Effector memory CD8-positive, alpha-beta T cell (primary cell): ENCODE measurements at regions not wholly inside any gene's neighbourhood (a gene's known extent, or its start where the extent isn't known, plus 50 kb on each side); places are given as distances from the start of the nearest gene placed in this dataset.
"Not testable (repeated sequence)": the region's sequence is repeated elsewhere in the genome, so short reads cannot be mapped to it uniquely, and the experiment has no call there.

Source experiments
- ATAC-seq: fragments of 150-1000 bp; cut with Tn5 transposase; replicated peaks from 2 replicates; pipeline ENCODE4 v1.10.0; 2021; ENCODE audit warnings: mild to moderate bottlenecking, moderate library complexity
- DNase-seq, 3 experiments: peaks; one replicate each; pipeline ENCODE4 v3.0.0; 2021
- H3K27ac Mint-ChIP-seq, 2 donors: one replicate each; pipeline ENCODE4 v1.8.0; 2022; ENCODE audit warnings: mild to moderate bottlenecking in 2 of 2, mixed read lengths in 2 of 2, moderate library complexity in 2 of 2
- H3K27me3 Mint-ChIP-seq, 2 donors: one replicate each; pipeline ENCODE4 v1.8.0; 2022; ENCODE audit warnings: mixed read lengths in 2 of 2
- H3K36me3 Mint-ChIP-seq: one replicate; pipeline ENCODE4 v1.8.0; 2022; ENCODE audit warnings: mild to moderate bottlenecking, moderate library complexity, mixed read lengths; ENCODE audit not compliant: insufficient read depth
- H3K4me1 Mint-ChIP-seq, 2 donors: one replicate each; pipeline ENCODE4 v1.8.0; 2022; ENCODE audit warnings: low read depth in 2 of 2, mixed read lengths in 2 of 2
- H3K4me3 Mint-ChIP-seq, 2 donors: one replicate each; pipeline ENCODE4 v1.8.0; 2022; ENCODE audit warnings: mild to moderate bottlenecking in 2 of 2, mixed read lengths in 2 of 2, moderate library complexity in 2 of 2
- H3K9me3 Mint-ChIP-seq, 2 donors: one replicate each; pipeline ENCODE4 v1.8.0; 2022; ENCODE audit warnings: mixed read lengths in 2 of 2

DNA sequence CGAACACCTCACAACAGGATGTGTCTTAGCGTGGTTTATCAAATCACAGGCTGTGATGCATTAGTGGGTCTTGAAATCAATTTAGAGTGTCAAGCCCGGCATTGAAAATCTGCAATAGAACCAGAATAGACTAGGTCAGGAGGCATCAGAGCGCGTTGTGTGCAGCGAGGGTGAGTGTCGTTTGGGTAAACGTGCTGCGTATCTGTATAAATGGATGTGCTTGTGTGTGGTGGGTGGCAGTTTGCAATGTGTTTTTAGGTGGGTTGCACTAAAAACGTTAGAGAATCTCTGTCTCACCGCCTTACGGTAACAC, 121.0 kb upstream of the SULF2 start:
- Mint-ChIP-seq H3K27ac (no peak overlapping the region), H3K36me3 (no peaks in the 10 kb centered on the region), H3K27me3 (peaks cover 11 to 46% of the 10 kb centered on the region in 2 donors), H3K4me3 (no peak overlapping the region), H3K4me1 (no peaks in the 10 kb centered on the region), H3K9me3 (no peaks in the 10 kb centered on the region)
- DNase-seq (no peak), ATAC-seq (no peak)

DNA sequence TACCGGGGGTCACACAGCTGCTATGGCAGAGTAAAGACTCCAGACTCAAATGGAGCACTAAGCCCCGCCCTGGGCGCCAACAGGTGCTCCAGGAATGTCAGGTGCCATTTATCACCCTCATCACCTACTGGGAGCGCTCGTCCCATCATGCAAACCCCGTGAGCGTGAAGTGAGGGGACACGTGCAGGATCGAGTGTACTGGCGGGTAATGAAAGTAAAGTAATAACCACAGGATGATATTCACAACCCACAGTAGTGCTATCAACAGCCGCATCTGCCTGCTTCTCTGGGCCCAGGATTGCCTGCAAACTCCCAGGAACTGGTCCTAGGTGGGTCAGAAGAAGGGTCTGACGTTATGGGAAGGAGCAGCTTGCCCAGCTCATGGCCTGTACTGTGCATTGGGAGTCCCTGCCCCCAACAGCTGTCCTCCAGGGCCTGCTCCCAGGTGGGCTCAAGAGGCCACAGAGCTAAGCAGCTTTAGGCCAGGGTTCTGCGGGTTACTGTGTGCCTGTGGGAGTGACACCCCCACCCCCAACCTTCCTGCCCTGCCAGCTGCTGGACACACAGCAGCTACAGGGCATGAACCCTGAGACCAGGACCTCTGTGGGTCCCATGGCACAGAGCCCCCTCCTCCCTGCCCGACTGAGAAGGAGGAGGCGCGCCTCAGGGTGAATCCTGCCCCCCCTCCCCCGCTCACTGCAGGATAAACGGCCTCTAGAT, 120.5 kb upstream of the SULF2 start:
- ATAC-seq (no peak), DNase-seq (no peak)
- no peaks in the 10 kb centered on the region for H3K9me3 Mint-ChIP-seq
- H3K27ac Mint-ChIP-seq = no peak overlapping the region
- H3K27me3 Mint-ChIP-seq = peaks cover 11 to 46% of the 10 kb centered on the region in 2 donors
- H3K36me3 Mint-ChIP-seq = no peaks in the 10 kb centered on the region
- H3K4me1 Mint-ChIP-seq = no peaks in the 10 kb centered on the region
- no peak overlapping the region for H3K4me3 Mint-ChIP-seq

DNA sequence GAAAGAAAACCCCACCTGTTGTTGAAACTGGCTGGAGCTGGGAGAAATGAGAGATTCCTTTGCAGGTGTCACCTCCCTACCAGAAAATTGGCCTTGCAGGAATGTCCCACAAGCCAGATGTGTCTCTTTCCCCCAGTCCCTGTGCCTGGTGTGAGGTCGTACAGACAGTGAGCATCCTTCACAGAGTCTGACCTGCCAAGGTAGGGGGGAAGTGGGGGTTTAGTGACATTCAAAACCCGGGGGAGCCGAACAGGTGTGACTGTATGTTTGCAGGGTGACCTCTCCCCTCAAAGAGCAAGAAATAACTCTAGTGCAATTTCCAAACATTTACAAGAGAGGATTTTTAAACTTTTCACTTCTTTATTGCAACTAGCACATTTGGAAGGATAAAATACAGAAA, 117.7 kb upstream of the SULF2 start:
- DNase-seq, H3K4me3 Mint-ChIP-seq, H3K27ac Mint-ChIP-seq, H3K4me1 Mint-ChIP-seq, ATAC-seq, H3K9me3 Mint-ChIP-seq, H3K36me3 Mint-ChIP-seq: not testable (repeated sequence)
- peaks cover 0 to 26% of the 10 kb centered on the region in 2 donors for H3K27me3 Mint-ChIP-seq

DNA sequence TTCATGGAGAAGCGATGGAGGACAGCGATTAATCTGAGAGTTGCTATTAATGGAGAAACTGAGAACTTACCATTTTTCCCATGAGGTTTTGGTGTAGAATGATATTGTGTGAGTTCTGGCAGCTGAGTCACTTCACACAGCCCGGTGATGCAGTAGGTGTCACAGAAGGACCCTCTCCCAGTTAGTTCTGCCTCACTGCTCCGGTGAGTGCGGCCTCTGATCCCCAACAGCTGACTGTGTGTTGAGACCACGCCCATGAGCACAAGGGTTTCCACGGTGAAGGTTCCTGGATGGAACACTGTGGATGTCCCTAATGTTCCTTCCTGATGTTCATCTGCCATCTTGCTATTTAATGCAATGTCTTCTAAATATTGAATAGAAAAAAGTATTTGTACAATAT, 114.0 kb upstream of the SULF2 start:
- not testable (repeated sequence) for H3K9me3 Mint-ChIP-seq, H3K36me3 Mint-ChIP-seq, ATAC-seq, H3K27ac Mint-ChIP-seq, H3K4me3 Mint-ChIP-seq, H3K4me1 Mint-ChIP-seq, DNase-seq
- H3K27me3 Mint-ChIP-seq = peaks cover 0 to 11% of the 10 kb centered on the region in 2 donors

DNA sequence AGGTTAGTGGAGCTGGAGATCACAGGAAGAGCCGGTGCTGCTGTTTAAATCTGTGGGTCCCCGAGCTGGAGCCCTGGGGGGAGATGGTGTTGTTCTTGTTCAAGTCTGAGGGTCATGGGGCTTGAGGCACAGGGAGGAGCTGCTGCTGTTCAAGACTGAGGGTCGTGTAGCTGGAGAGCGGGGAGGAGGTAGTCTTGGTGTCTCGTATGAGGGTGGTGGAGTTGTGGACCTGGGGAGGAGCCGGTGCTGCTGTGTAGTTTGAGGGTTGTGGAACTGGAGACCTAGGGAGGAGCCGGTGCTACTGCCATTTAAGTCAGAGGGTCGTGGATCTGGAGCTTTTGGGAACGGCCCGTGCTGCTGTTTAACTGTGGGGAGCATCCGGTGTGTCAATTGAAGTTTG, 112.2 kb upstream of the SULF2 start:
- H3K27ac Mint-ChIP-seq = no peak overlapping the region
- ATAC-seq = no peak
- H3K4me1 Mint-ChIP-seq = no peaks in the 10 kb centered on the region

DNA sequence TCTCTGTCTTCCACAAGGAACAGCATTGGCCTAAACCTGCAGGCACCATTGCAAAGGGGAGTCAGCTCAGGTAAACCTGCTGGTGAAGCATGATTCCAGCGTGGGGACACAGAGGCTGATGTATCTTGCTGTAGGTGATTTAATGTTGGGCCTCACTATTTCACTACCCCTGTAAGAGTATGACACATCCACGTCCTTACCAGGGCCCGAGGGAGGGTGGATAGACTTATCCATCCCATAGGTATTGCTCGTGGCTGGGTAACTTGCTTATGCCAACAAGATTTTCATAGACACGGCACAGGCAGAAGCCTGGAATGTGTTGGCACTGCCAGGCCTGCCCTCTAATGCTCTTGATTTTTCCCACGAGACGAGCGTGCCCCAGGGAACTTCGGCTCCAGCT, 107.4 kb upstream of the SULF2 start:
- H3K36me3 Mint-ChIP-seq, DNase-seq, H3K4me3 Mint-ChIP-seq, H3K9me3 Mint-ChIP-seq, ATAC-seq, H3K27ac Mint-ChIP-seq, H3K4me1 Mint-ChIP-seq: not testable (repeated sequence)
- peaks cover 0 to 23% of the 10 kb centered on the region in 2 donors for H3K27me3 Mint-ChIP-seq

More for the DNA sequence above, 112.2 kb upstream of the SULF2 start:
- no peaks in the 10 kb centered on the region for H3K36me3 Mint-ChIP-seq
- no peaks in the 10 kb centered on the region for H3K9me3 Mint-ChIP-seq
- H3K27me3 Mint-ChIP-seq = peaks cover 0 to 11% of the 10 kb centered on the region in 2 donors
- no peak for DNase-seq
- no peak overlapping the region for H3K4me3 Mint-ChIP-seq

DNA sequence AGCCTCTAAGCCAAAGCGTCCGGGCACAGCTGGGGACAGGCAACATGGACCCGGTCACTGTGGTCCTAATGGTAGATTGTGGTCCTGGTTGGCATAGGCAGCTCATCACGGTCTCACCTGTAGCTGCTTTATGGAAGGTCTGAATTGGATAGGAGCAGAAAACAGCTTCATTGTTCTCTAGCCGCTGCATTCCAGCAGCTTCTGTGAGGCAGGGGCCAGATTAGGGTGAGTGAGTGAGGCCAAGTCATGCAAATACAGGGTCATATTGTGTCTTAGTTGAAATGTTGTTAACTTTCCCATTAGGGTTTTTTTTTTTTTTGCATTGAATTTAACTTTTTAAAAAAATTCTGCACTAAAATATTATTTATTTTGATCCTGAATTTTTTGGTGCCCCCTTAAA, 105.4 kb upstream of the SULF2 start:
- not testable (repeated sequence) for DNase-seq, H3K36me3 Mint-ChIP-seq, H3K27ac Mint-ChIP-seq, ATAC-seq, H3K9me3 Mint-ChIP-seq, H3K4me3 Mint-ChIP-seq, H3K4me1 Mint-ChIP-seq
- peaks cover 0 to 35% of the 10 kb centered on the region in 2 donors for H3K27me3 Mint-ChIP-seq

DNA sequence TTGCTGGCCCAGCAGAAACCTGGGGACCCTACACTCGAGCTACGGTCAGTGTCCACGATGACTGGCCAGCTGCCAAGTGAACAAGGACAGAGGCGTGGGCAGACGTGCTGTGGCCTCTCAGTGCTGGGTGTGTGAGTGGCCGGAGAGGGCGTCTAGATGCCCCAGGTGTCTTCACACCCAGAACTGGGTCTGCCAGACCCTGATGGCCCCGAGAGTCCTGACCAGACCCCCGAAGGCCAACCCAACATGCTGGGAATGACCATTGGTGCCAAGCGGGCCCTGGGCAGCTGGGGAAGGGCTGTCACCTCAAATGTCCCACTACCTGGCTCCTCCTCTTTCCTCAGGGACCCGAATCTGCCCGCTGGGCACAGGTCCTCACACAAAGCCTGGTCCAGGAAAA, 104.5 kb upstream of the SULF2 start:
- DNase-seq, ATAC-seq, H3K27ac Mint-ChIP-seq, H3K4me1 Mint-ChIP-seq, H3K36me3 Mint-ChIP-seq, H3K4me3 Mint-ChIP-seq, H3K9me3 Mint-ChIP-seq: not testable (repeated sequence)
- H3K27me3 Mint-ChIP-seq = peaks cover 0 to 41% of the 10 kb centered on the region in 2 donors

DNA sequence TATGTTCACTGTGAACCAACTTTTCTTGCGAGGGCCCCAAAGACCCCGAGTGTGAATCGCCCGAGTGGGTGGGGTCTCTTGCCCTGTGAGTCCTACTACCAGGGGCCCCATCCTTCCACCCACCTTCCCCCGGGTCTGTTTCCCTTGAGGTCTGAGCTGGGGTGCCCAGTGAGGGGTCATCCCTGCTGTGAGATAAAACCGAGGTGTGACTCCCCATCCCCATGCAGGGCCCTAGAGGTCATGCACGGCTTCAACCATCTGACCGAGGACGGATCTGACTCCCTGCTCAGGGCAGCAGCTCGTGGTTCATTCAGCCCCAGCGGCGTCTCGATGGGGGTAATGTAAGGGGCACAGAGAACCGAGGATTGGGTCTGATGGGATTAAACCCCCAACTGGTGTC, 103.1 kb upstream of the SULF2 start:
- no peak for ATAC-seq
- Mint-ChIP-seq H3K4me3 (no peak overlapping the region), H3K4me1 (no peaks in the 10 kb centered on the region), H3K27me3 (peaks cover 0 to 41% of the 10 kb centered on the region in 2 donors), H3K36me3 (no peaks in the 10 kb centered on the region), H3K27ac (no peak overlapping the region), H3K9me3 (no peaks in the 10 kb centered on the region)
- no peak for DNase-seq

DNA sequence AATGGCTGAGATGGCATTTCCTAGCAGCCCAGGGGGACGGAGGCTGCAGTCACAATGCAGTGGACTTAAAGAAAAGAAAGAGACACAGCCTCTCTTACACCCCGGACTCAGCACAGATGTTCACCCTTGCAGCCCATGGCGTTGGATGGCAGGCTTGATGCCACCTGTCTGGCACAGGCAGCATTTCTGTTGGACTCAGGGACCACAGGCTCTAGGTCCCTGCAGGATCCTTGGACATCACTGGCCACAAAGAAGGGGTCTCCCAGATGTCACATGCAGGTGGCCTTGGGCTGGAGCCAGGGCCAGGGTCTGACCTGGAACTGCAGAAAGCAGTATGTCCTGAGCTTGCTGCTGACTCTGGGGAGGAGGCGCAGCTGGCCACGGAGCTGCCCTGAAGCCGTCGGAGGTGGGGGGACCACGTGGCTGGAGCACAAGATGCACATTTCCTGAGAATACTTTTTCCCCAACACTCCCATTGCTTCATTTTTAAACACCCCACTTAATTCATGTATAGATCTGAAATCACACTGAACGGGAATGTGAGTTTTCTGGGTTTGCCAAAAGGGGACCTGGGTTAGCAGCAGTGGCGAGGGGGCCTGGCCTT, 102.3 kb upstream of the SULF2 start:
- no peaks in the 10 kb centered on the region for H3K9me3 Mint-ChIP-seq
- no peaks in the 10 kb centered on the region for H3K4me1 Mint-ChIP-seq
- peaks cover 0 to 41% of the 10 kb centered on the region in 2 donors for H3K27me3 Mint-ChIP-seq
- H3K36me3 Mint-ChIP-seq = no peaks in the 10 kb centered on the region
- no peak for ATAC-seq
- H3K27ac Mint-ChIP-seq = no peak overlapping the region
- no peak for DNase-seq
- H3K4me3 Mint-ChIP-seq = no peak overlapping the region

DNA sequence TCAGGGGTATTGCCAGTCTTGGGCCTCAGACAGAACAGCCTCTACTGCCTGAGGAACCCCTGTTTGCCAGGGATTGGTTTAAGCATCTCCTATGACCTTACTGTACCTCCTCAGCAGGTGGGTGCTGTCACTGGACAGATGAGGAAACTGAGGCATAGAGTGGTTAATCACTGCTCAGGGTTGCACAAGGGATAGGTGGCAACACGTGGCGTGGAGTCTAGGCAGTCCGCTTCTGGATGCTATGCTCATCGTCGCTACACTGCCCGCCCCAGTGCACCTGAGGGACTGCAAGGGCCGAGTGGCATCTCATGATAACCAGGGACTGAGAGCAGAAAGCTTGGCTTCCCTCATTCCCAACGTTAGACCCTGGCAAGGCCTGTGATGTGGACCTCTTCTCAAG, 101.8 kb upstream of the SULF2 start:
- no peaks in the 10 kb centered on the region for H3K36me3 Mint-ChIP-seq
- H3K4me1 Mint-ChIP-seq = no peaks in the 10 kb centered on the region
- ATAC-seq (no peak), DNase-seq (no peak)
- H3K27me3 Mint-ChIP-seq = peaks cover 0 to 41% of the 10 kb centered on the region in 2 donors
- no peak overlapping the region for H3K27ac Mint-ChIP-seq
- no peaks in the 10 kb centered on the region for H3K9me3 Mint-ChIP-seq
- H3K4me3 Mint-ChIP-seq = no peak overlapping the region

DNA sequence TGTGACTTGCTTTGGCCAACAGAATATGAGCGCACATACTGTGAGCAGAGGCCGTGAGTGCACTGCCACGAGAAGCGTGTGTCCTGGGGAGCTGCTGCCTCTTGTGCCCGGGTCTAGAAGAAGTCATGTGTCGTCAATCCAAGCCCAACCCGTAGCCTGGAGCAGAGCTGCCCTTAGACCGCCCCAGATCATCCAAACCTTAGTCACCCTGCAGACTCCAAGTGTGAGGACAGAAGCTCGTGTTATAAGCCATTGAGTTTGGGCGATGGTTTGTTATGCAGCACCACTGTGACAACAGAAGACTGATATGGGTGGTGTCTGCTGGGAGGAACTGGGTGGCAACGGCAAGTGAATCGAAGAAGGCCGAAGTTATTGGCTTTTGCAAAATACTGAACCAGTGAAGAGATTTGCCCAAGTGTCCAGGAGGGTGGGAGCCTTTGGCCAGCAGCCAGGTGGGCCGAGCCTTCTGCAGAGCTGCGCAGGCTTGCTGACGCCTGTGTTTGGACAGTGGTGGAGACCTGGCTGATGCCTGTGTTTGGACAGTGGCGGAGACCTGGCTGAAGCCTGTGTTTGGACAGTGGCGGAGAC, 101.3 kb upstream of the SULF2 start:
- Mint-ChIP-seq H3K4me1 (no peaks in the 10 kb centered on the region), H3K4me3 (no peak overlapping the region), H3K36me3 (no peaks in the 10 kb centered on the region), H3K27ac (no peak overlapping the region), H3K9me3 (no peaks in the 10 kb centered on the region), H3K27me3 (peaks cover 0 to 41% of the 10 kb centered on the region in 2 donors)
- no peak for DNase-seq
- ATAC-seq = no peak

DNA sequence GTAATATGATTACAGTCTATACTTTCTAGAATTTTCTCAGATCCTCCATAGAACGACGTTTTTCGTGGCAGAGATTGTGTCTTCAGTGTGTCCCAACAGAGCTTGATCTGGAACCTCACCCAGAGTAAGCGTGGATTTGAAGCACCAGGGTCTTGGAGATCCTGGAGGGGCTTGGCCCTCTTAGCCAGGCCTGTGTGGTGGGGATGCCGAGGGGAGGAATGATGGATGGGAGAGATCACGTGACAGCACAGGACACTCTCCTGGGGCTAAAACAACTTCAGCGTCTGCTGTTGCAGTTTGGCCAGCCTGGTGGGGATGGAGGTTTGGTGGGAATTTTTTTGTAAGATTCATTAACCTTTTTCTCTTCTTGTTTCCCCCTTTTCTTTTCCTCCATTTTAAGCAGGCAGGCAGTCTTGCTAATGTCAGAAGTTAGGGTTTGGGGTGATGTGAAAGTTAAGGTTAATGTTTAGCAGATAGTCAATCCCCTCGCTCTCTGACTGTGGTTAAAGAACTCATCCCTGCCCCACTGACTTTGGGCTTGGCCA, 100.7 kb upstream of the SULF2 start:
- Mint-ChIP-seq H3K36me3 (no peaks in the 10 kb centered on the region), H3K27ac (no peak overlapping the region), H3K4me3 (no peak overlapping the region), H3K27me3 (peaks cover 0 to 41% of the 10 kb centered on the region in 2 donors), H3K9me3 (no peaks in the 10 kb centered on the region), H3K4me1 (no peaks in the 10 kb centered on the region)
- DNase-seq (no peak), ATAC-seq (no peak)

DNA sequence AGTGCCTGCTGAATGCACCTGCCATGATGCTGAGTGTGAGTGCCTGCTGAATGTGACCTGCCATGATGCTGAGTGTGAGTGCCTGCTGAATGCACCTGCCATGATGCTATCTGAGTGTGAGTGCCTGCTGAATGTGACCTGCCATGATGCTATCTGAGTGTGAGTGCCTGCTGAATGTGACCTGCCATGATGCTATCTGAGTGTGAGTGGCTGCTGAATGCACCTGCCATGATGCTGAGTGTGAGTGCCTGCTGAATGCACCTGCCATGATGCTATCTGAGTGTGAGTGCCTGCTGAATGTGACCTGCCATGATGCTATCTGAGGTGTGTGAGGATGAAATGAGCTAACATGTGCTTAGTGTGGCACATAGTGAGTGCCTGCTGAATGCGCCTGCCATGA, 98.7 kb upstream of the SULF2 start:
- not testable (repeated sequence) for H3K27ac Mint-ChIP-seq, H3K36me3 Mint-ChIP-seq, H3K4me3 Mint-ChIP-seq, H3K4me1 Mint-ChIP-seq, ATAC-seq, DNase-seq, H3K9me3 Mint-ChIP-seq
- H3K27me3 Mint-ChIP-seq = peaks cover 2 to 38% of the 10 kb centered on the region in 2 donors
